ENCODE measurements at regions not wholly inside any gene's neighbourhood (a gene's known extent, or its start where the extent isn't known, plus 50 kb on each side); places are given as distances from the start of the nearest gene placed in this dataset.

GRCh38 chr12:126856958-126857357 is 1410.0 kb upstream of the TMEM132C start:
- no peak overlapping the region for H3K4me3 ChIP-seq (ENCODE audit: low read depth, low read length)
- no peak for DNase-seq (ENCODE audit: low read depth)
- TF ChIP-seq POLR2A (IDR thresholded peaks at IDR 0.05; ENCODE audit: extremely low read depth, insufficient read length) (no peak), CTCF (IDR thresholded peaks at IDR 0.05; ENCODE audit: low read depth, low read length) (no peak), MAX (IDR thresholded peaks at IDR 0.05; ENCODE audit: low read depth, low read length) (no peak), MYC (IDR thresholded peaks at IDR 0.05; ENCODE audit: low read depth, low read length) (no peak)

- TF ChIP-seq CTCF (IDR thresholded peaks at IDR 0.05; ENCODE audit: low read depth, low read length), result no peak
- TF ChIP-seq POLR2A (IDR thresholded peaks at IDR 0.05; ENCODE audit: extremely low read depth, insufficient read length), result no peak
- no peak for TF ChIP-seq MAX (IDR thresholded peaks at IDR 0.05; ENCODE audit: low read depth, low read length)
- TF ChIP-seq MYC (IDR thresholded peaks at IDR 0.05; ENCODE audit: low read depth, low read length), result no peak
Observed at GRCh38 chr12:126858560-126858959, 1408.4 kb upstream of the TMEM132C start.

GRCh38 chr12:126860210-126860609 is 1406.8 kb upstream of the TMEM132C start:
- H3K4me3 ChIP-seq (ENCODE audit: low read depth, low read length), result no peak overlapping the region
- DNase-seq (ENCODE audit: low read depth), result no peak
- TF ChIP-seq MAX (IDR thresholded peaks at IDR 0.05; ENCODE audit: low read depth, low read length) (no peak), MYC (IDR thresholded peaks at IDR 0.05; ENCODE audit: low read depth, low read length) (no peak), POLR2A (IDR thresholded peaks at IDR 0.05; ENCODE audit: extremely low read depth, insufficient read length) (no peak), CTCF (IDR thresholded peaks at IDR 0.05; ENCODE audit: low read depth, low read length) (no peak)

More at GRCh38 chr12:126858560-126858959, 1408.4 kb upstream of the TMEM132C start:
- no peak for DNase-seq (ENCODE audit: low read depth)
- H3K4me3 ChIP-seq (ENCODE audit: low read depth, low read length), result no peak overlapping the region

- DNase-seq (ENCODE audit: low read depth), result no peak
- TF ChIP-seq MAX (IDR thresholded peaks at IDR 0.05; ENCODE audit: low read depth, low read length) (no peak), POLR2A (IDR thresholded peaks at IDR 0.05; ENCODE audit: extremely low read depth, insufficient read length) (no peak), MYC (IDR thresholded peaks at IDR 0.05; ENCODE audit: low read depth, low read length) (no peak), CTCF (IDR thresholded peaks at IDR 0.05; ENCODE audit: low read depth, low read length) (no peak)
- no peak overlapping the region for H3K4me3 ChIP-seq (ENCODE audit: low read depth, low read length)
Observed at GRCh38 chr12:126862500-126862899, 1404.5 kb upstream of the TMEM132C start.

- DNase-seq (ENCODE audit: low read depth), result no peak
- TF ChIP-seq POLR2A (IDR thresholded peaks at IDR 0.05; ENCODE audit: extremely low read depth, insufficient read length) (no peak), MYC (IDR thresholded peaks at IDR 0.05; ENCODE audit: low read depth, low read length) (no peak), MAX (IDR thresholded peaks at IDR 0.05; ENCODE audit: low read depth, low read length) (no peak), CTCF (IDR thresholded peaks at IDR 0.05; ENCODE audit: low read depth, low read length) (no peak)
Observed at GRCh38 chr12:126869644-126870043, 1397.3 kb upstream of the TMEM132C start.

GRCh38 chr12:126873701-126874100 is 1393.3 kb upstream of the TMEM132C start:
- TF ChIP-seq MAX (IDR thresholded peaks at IDR 0.05; ENCODE audit: low read depth, low read length) (no peak), MYC (IDR thresholded peaks at IDR 0.05; ENCODE audit: low read depth, low read length) (no peak), CTCF (IDR thresholded peaks at IDR 0.05; ENCODE audit: low read depth, low read length) (no peak), POLR2A (IDR thresholded peaks at IDR 0.05; ENCODE audit: extremely low read depth, insufficient read length) (no peak)
- no peak overlapping the region for H3K4me3 ChIP-seq (ENCODE audit: low read depth, low read length)
- no peak for DNase-seq (ENCODE audit: low read depth)

More at GRCh38 chr12:126869644-126870043, 1397.3 kb upstream of the TMEM132C start:
- H3K4me3 ChIP-seq (ENCODE audit: low read depth, low read length), result no peak overlapping the region
